GM19452 (cell line): ENCODE measurements at regions not wholly inside any gene's neighbourhood (a gene's known extent, or its start where the extent isn't known, plus 50 kb on each side); places are given as distances from the start of the nearest gene placed in this dataset.
A peak's percentile ranks its signal among the peaks of the same experiment; 100 is the strongest.
"Not testable (repeated sequence)": the region's sequence is repeated elsewhere in the genome, so short reads cannot be mapped to it uniquely, and the experiment has no call there.

Experiments used
- ATAC-seq: cut with Tn5 transposase; IDR thresholded peaks from one replicate; pipeline ENCODE4 v1.9.1; 2021; ENCODE audit not compliant: unreplicated experiment

- no peak for ATAC-seq
Measured at GRCh38 chr1:184821658-184822057, 67.0 kb upstream of the EDEM3 start.

- no peak for ATAC-seq
Measured at GRCh38 chr1:184820956-184821355, 66.3 kb upstream of the EDEM3 start.

- ATAC-seq: no peak
Measured at GRCh38 chr1:184820218-184820750, 65.6 kb upstream of the EDEM3 start.

- no peak for ATAC-seq
Measured at GRCh38 chr1:184818646-184819045, 64.0 kb upstream of the EDEM3 start.

GRCh38 chr1:184817003-184817402, 62.3 kb upstream of the EDEM3 start:
- ATAC-seq: not testable (repeated sequence)

- ATAC-seq: no peak
Measured at GRCh38 chr1:184813528-184814089, 59.0 kb upstream of the EDEM3 start.

GRCh38 chr1:184811439-184812111, 56.9 kb upstream of the EDEM3 start:
- no peak for ATAC-seq

GRCh38 chr1:184810735-184811343, 56.2 kb upstream of the EDEM3 start:
- no peak for ATAC-seq

GRCh38 chr1:184806296-184806721, 51.7 kb upstream of the EDEM3 start:
- ATAC-seq: no peak

GRCh38 chr1:184805667-184806295, 51.1 kb upstream of the EDEM3 start:
- ATAC-seq: peak; percentile 78
